ENCODE measurements at regions not wholly inside any gene's neighbourhood (a gene's known extent, or its start where the extent isn't known, plus 50 kb on each side); places are given as distances from the start of the nearest gene placed in this dataset.
A peak's percentile ranks its signal among the peaks of the same experiment; 100 is the strongest.
"Not testable (repeated sequence)": the region's sequence is repeated elsewhere in the genome, so short reads cannot be mapped to it uniquely, and the experiment has no call there.

- no peak for DNase-seq
These were observed 97.9 kb upstream of the BTN3A2 start for GRCh38 chr6:26267083-26267589.

GRCh38 chr6:26268659-26269402, 96.2 kb upstream of the BTN3A2 start:
- DNase-seq, result no peak

- no peak for DNase-seq
These were observed 95.2 kb upstream of the BTN3A2 start for GRCh38 chr6:26269531-26270485.

GRCh38 chr6:26270486-26270861, 94.5 kb upstream of the BTN3A2 start:
- DNase-seq, result peak; percentile 43

GRCh38 chr6:26270903-26271667, 93.9 kb upstream of the BTN3A2 start:
- DNase-seq, result peak; percentile 90

- no peak for DNase-seq
These were observed 93.4 kb upstream of the BTN3A2 start for GRCh38 chr6:26271668-26272024.

GRCh38 chr6:26272171-26272637, 92.8 kb upstream of the BTN3A2 start:
- no peak for DNase-seq

- peak; percentile 10 for DNase-seq
These were observed 91.1 kb upstream of the BTN3A2 start for GRCh38 chr6:26273673-26274588.

GRCh38 chr6:26275663-26276062, 89.3 kb upstream of the BTN3A2 start:
- DNase-seq, result peak; percentile 44

GRCh38 chr6:26276841-26277648, 88.0 kb upstream of the BTN3A2 start:
- no peak for DNase-seq

GRCh38 chr6:26278536-26278935, 86.5 kb upstream of the BTN3A2 start:
- DNase-seq, result no peak

- DNase-seq, result not testable (repeated sequence)
These were observed 85.6 kb upstream of the BTN3A2 start for GRCh38 chr6:26279371-26279770.

GRCh38 chr6:26280407-26280806, 84.6 kb upstream of the BTN3A2 start:
- DNase-seq, result no peak

- DNase-seq, result peak; percentile 74
These were observed 80.4 kb upstream of the BTN3A2 start for GRCh38 chr6:26284537-26285142.

- DNase-seq, result peak; percentile 99
These were observed 79.6 kb upstream of the BTN3A2 start for GRCh38 chr6:26285143-26286134.

- peak; percentile 82 for DNase-seq
These were observed 78.7 kb upstream of the BTN3A2 start for GRCh38 chr6:26286168-26286877.

- no peak for DNase-seq
These were observed 76.8 kb upstream of the BTN3A2 start for GRCh38 chr6:26288155-26288554.

- no peak for DNase-seq
These were observed 74.1 kb upstream of the BTN3A2 start for GRCh38 chr6:26290941-26291340.

Data from dermis blood vessel endothelial cell (primary cell).